PC-9 (cell line): ENCODE measurements at regions not wholly inside any gene's neighbourhood (a gene's known extent, or its start where the extent isn't known, plus 50 kb on each side); places are given as distances from the start of the nearest gene placed in this dataset.

Source experiments
- EZH2 ChIP-seq: fragments of 200-600 bp; sonication (generic); IDR thresholded peaks from 2 replicates; pipeline ENCODE4 v1.8.0; 2017; ENCODE audit warnings: antibody characterized with exemption, low read depth
- TF ChIP-seq, protein P1 (sequence below): fragments of 200-600 bp; sonication (generic); conservative IDR thresholded peaks from 2 replicates; pipeline ENCODE4 v1.6.1; 2017; ENCODE audit warnings: mixed run types, antibody characterized with exemption, mild to moderate bottlenecking, moderate library complexity

DNA sequence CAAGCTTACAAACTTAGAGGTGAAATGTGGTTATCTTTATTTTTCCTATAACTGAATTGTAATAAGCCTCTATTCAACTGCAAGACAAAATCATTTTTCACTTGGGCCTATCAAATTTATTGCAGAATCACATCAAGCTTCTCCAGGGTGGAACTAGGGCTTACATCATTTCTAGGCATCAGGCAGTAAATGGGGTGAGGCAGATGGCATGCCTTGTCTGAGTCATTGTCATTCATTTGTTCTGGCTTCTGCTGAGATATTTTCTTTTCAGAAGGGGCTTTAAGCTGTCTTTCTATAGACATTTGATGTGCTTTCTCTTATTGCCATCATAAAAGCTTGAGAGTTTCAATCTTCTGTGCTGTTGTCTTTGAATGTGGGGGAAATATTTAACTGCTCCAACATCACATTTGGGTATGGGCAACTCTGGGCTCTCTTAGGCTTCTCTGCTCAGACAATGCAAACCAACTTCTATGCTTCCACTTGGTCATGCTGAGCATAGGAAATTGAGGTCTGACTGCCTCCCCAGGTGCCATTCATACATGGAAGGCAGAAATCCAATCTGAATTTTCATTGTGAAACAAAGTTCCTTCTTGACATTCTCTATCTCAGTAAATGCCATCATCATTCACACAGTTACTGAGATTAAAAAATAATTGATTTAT lies 225.8 kb upstream of the GIMD1 start:
- TF ChIP-seq, protein P1, sequence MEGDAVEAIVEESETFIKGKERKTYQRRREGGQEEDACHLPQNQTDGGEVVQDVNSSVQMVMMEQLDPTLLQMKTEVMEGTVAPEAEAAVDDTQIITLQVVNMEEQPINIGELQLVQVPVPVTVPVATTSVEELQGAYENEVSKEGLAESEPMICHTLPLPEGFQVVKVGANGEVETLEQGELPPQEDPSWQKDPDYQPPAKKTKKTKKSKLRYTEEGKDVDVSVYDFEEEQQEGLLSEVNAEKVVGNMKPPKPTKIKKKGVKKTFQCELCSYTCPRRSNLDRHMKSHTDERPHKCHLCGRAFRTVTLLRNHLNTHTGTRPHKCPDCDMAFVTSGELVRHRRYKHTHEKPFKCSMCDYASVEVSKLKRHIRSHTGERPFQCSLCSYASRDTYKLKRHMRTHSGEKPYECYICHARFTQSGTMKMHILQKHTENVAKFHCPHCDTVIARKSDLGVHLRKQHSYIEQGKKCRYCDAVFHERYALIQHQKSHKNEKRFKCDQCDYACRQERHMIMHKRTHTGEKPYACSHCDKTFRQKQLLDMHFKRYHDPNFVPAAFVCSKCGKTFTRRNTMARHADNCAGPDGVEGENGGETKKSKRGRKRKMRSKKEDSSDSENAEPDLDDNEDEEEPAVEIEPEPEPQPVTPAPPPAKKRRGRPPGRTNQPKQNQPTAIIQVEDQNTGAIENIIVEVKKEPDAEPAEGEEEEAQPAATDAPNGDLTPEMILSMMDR, result no peak
- no peak for TF ChIP-seq EZH2
